ENCODE measurements at regions not wholly inside any gene's neighbourhood (a gene's known extent, or its start where the extent isn't known, plus 50 kb on each side); places are given as distances from the start of the nearest gene placed in this dataset.

DNA sequence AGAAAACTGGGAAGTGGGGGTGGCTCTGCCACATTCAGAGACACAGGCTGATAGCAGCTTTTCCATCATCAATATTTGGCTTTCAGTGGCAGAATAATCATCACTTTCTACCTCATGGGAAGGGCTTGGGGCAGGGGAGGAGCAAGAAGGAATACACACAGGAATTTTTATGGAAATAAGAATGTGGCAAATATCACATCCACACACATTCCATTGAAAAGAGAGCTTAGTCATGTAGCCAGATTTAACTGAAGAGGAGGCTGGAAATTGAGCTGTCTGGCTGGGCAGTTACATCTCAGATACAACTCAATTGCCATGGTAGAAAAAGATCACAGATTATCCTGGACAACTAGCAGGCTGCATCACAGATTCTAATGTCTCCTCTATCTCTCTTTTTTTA lies 1474.0 kb upstream of the ACVR2A start:
- no peak for TF ChIP-seq CTCF (IDR thresholded peaks at IDR 0.05)
- no peak for TF ChIP-seq POLR2A (IDR thresholded peaks at IDR 0.05)

Data from suprapubic skin (tissue), 3 donors.